ENCODE measurements at regions not wholly inside any gene's neighbourhood (a gene's known extent, or its start where the extent isn't known, plus 50 kb on each side); places are given as distances from the start of the nearest gene placed in this dataset.
"Not testable (repeated sequence)": the region's sequence is repeated elsewhere in the genome, so short reads cannot be mapped to it uniquely, and the experiment has no call there.

DNA sequence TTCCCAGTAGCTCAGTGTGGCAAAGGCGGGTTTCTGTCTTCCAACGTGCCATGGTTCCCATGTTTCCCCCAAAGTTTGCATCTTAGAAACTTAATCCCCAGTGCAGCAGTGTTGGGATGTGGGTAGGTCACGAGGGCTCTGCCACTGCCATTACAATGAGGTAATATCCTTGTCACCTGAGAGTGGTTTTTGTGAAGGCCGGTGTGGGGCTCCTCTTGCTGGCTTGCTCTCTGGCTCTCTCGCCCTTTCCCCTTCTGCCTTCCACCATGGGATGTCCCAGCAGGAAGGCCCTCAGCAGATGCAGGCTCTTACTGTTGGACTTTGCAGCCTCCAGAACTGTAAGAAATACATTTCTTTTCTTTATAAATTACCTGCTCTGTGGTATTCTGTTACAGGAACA is 187.9 kb downstream of the OR4M2 start:
- RAD21 ChIA-PET (ENCODE audit: low non-redundant PET in 1 of 2, low total read pairs in 2 of 2, uncharacterized antibody in 2 of 2, unreplicated experiment in 2 of 2); H3K4me1 ChIP-seq (ENCODE audit: control insufficient read depth in 1 of 2, insufficient read depth in 2 of 2, low read length in 2 of 2); H3K27ac ChIP-seq (ENCODE audit: low read depth, low read length); DNase-seq (ENCODE audit: low read depth, low spot score); H2AFZ ChIP-seq (ENCODE audit: low read depth, low read length, poor library complexity, severe bottlenecking); H3K4me3 ChIP-seq (replicated peaks in 1 of 2; ENCODE audit: low read depth in 1 of 2, low read length in 2 of 2); H3K36me3 ChIP-seq (ENCODE audit: control insufficient read depth in 1 of 2, insufficient read depth in 2 of 2, low read length in 2 of 2); H3K9me2 ChIP-seq (ENCODE audit: insufficient read depth); H3K4me2 ChIP-seq (ENCODE audit: low read length); ATAC-seq; H4K20me1 ChIP-seq (ENCODE audit: insufficient read depth); POLR2A ChIA-PET; H3K27me3 ChIP-seq (ENCODE audit: insufficient read depth, low read length); H3K9ac ChIP-seq (ENCODE audit: low read length); intact Hi-C loops (cut with micrococcal nuclease); H3K79me2 ChIP-seq (ENCODE audit: insufficient read depth, low read length); CTCF ChIA-PET; BruUV-seq (replicated peaks): not testable (repeated sequence)
- peaks cover 32 to 46% of the 10 kb centered on the region in 2 experiments; a peak in 2 of 4 replicates for H3K9me3 ChIP-seq (ENCODE audit: control insufficient read depth in 1 of 2, insufficient read depth in 1 of 2, low read depth in 1 of 2, low read length in 2 of 2)

DNA sequence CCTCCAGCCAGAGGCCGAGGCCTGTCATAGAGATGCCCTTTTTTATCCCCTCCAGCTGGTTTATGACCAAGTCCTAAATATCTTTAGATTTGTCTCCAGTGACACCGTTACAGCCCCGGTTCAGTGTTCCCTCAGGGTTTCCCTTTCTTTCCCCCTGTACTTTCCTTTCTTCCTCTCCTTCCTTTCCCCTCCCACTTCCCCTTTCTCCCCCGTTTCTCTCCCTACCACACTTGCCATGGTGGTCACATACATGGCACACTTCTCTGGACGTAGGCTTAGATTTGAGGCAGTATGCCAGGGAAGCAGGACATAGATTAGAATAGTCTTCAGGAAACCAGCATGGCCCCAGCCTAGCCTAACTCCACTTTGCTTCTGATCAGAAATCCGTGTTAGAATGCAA is 188.3 kb downstream of the OR4M2 start:
- peaks cover 31 to 42% of the 10 kb centered on the region in 2 experiments; a peak in 2 of 4 replicates for H3K9me3 ChIP-seq (ENCODE audit: control insufficient read depth in 1 of 2, insufficient read depth in 1 of 2, low read depth in 1 of 2, low read length in 2 of 2)
- H3K9me2 ChIP-seq (ENCODE audit: insufficient read depth); CTCF ChIA-PET; H3K9ac ChIP-seq (ENCODE audit: low read length); H3K36me3 ChIP-seq (ENCODE audit: control insufficient read depth in 1 of 2, insufficient read depth in 2 of 2, low read length in 2 of 2); POLR2A ChIA-PET; intact Hi-C loops (cut with micrococcal nuclease); BruUV-seq (replicated peaks); RAD21 ChIA-PET (ENCODE audit: low non-redundant PET in 1 of 2, low total read pairs in 2 of 2, uncharacterized antibody in 2 of 2, unreplicated experiment in 2 of 2); H3K79me2 ChIP-seq (ENCODE audit: insufficient read depth, low read length); H2AFZ ChIP-seq (ENCODE audit: low read depth, low read length, poor library complexity, severe bottlenecking); H3K4me2 ChIP-seq (ENCODE audit: low read length); H3K4me1 ChIP-seq (ENCODE audit: control insufficient read depth in 1 of 2, insufficient read depth in 2 of 2, low read length in 2 of 2); H3K27ac ChIP-seq (ENCODE audit: low read depth, low read length); ATAC-seq; DNase-seq (ENCODE audit: low read depth, low spot score); H4K20me1 ChIP-seq (ENCODE audit: insufficient read depth); H3K4me3 ChIP-seq (replicated peaks in 1 of 2; ENCODE audit: low read depth in 1 of 2, low read length in 2 of 2); H3K27me3 ChIP-seq (ENCODE audit: insufficient read depth, low read length): not testable (repeated sequence)

DNA sequence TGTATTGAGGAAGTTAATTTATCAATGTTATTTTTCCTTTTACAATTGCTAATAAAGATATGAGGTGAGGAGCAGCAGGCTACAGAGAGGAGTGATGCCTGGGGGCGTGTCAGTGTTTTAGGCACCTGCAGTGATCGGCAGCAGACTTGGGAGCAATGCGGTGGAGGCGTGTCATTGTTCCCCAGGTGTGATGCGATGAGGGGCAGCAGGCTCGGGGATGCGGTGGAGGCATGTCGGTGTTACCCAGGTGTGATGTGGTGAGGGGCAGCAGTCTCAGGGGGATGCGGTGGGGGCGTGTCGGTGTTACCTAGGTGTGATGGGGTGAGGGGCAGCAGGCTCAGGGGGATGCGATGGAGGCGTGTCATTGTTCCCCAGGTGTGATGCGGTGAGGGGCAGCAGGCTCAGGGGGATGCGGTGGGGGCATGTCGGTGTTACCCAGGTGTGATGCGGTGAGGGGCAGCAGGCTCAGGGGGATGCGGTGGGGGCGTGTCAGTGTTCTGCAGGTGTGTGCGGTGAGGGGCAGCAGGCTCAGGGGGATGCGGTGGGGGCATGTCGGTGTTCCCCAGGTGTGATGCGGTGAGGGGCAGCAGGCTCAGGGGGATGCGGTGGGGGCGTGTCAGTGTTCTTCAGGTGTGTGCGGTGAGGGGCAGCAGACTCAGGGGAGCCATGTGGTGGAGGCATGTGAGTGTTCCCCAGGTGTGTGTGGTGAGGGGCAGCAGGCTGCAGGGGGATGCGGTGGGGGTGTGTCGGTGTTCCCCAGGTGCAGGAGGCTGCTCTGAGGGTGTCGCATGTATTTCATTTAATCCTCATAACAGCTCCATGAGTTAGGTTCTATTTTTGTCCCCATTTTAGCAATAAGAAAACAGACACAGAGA is 186.2 kb upstream of the GOLGA6L22 start:
- RAD21 ChIA-PET (ENCODE audit: low non-redundant PET in 1 of 2, low total read pairs in 2 of 2, uncharacterized antibody in 2 of 2, unreplicated experiment in 2 of 2); H3K79me2 ChIP-seq (ENCODE audit: insufficient read depth, low read length); H3K4me1 ChIP-seq (ENCODE audit: control insufficient read depth in 1 of 2, insufficient read depth in 2 of 2, low read length in 2 of 2); ATAC-seq; DNase-seq (ENCODE audit: low read depth, low spot score); H3K36me3 ChIP-seq (ENCODE audit: control insufficient read depth in 1 of 2, insufficient read depth in 2 of 2, low read length in 2 of 2); H3K27me3 ChIP-seq (ENCODE audit: insufficient read depth, low read length); intact Hi-C loops (cut with micrococcal nuclease); H3K4me2 ChIP-seq (ENCODE audit: low read length); POLR2A ChIA-PET; H2AFZ ChIP-seq (ENCODE audit: low read depth, low read length, poor library complexity, severe bottlenecking); H4K20me1 ChIP-seq (ENCODE audit: insufficient read depth); H3K4me3 ChIP-seq (replicated peaks in 1 of 2; ENCODE audit: low read depth in 1 of 2, low read length in 2 of 2); H3K27ac ChIP-seq (ENCODE audit: low read depth, low read length); H3K9ac ChIP-seq (ENCODE audit: low read length); CTCF ChIA-PET; H3K9me2 ChIP-seq (ENCODE audit: insufficient read depth); BruUV-seq (replicated peaks): not testable (repeated sequence)
- H3K9me3 ChIP-seq (ENCODE audit: control insufficient read depth in 1 of 2, insufficient read depth in 1 of 2, low read depth in 1 of 2, low read length in 2 of 2): peaks cover 24 to 34% of the 10 kb centered on the region in 2 experiments; a peak in 2 of 4 replicates

DNA sequence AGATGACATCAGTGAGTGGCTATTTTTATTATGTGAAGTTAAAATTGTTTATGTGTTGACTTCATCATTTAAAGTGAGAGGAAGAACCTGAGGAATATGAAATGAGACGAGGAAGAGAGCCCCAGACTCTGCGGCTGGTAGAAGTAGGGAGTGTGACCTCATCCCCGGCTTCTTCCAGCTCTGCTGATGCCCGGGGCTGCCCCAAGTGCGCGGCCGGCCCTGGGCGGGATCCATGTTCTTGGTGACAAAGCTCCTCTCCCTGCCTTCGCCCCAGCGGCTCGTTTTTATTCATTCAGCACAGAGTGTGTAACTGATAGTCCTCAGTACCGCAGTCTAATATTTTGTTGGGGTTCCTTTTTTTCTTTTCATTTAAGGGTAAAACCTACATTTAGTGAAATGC is 185.5 kb upstream of the GOLGA6L22 start:
- H2AFZ ChIP-seq (ENCODE audit: low read depth, low read length, poor library complexity, severe bottlenecking); H4K20me1 ChIP-seq (ENCODE audit: insufficient read depth); H3K36me3 ChIP-seq (ENCODE audit: control insufficient read depth in 1 of 2, insufficient read depth in 2 of 2, low read length in 2 of 2); H3K4me1 ChIP-seq (ENCODE audit: control insufficient read depth in 1 of 2, insufficient read depth in 2 of 2, low read length in 2 of 2); DNase-seq (ENCODE audit: low read depth, low spot score); H3K79me2 ChIP-seq (ENCODE audit: insufficient read depth, low read length); H3K9me2 ChIP-seq (ENCODE audit: insufficient read depth); H3K4me2 ChIP-seq (ENCODE audit: low read length); BruUV-seq (replicated peaks); intact Hi-C loops (cut with micrococcal nuclease); H3K27me3 ChIP-seq (ENCODE audit: insufficient read depth, low read length); CTCF ChIA-PET; ATAC-seq; H3K9ac ChIP-seq (ENCODE audit: low read length); H3K4me3 ChIP-seq (replicated peaks in 1 of 2; ENCODE audit: low read depth in 1 of 2, low read length in 2 of 2); POLR2A ChIA-PET; H3K27ac ChIP-seq (ENCODE audit: low read depth, low read length); RAD21 ChIA-PET (ENCODE audit: low non-redundant PET in 1 of 2, low total read pairs in 2 of 2, uncharacterized antibody in 2 of 2, unreplicated experiment in 2 of 2): not testable (repeated sequence)
- peaks cover 24 to 30% of the 10 kb centered on the region in 2 experiments; a peak in 2 of 4 replicates for H3K9me3 ChIP-seq (ENCODE audit: control insufficient read depth in 1 of 2, insufficient read depth in 1 of 2, low read depth in 1 of 2, low read length in 2 of 2)
